SJSA1 (cell line): ENCODE measurements at regions not wholly inside any gene's neighbourhood (a gene's known extent, or its start where the extent isn't known, plus 50 kb on each side); places are given as distances from the start of the nearest gene placed in this dataset.
"Not testable (repeated sequence)": the region's sequence is repeated elsewhere in the genome, so short reads cannot be mapped to it uniquely, and the experiment has no call there.

ENCODE experiments used
- DNase-seq, 2 experiments: peaks; one replicate each; pipeline ENCODE4 v3.0.0-alpha.2; 2015 to 2020; ENCODE audit warnings: low spot score in 2 of 2, low read depth in 1 of 2
- H3K27ac ChIP-seq: fragments of 250-450 bp; sonication (Bioruptor Pico); 2 replicates; pipeline ENCODE4 v1.5.1; 2020; ENCODE audit warnings: mild to moderate bottlenecking, moderate library complexity
- H3K27me3 ChIP-seq: fragments of 250-450 bp; sonication (Bioruptor Pico); replicated peaks from 2 replicates; pipeline ENCODE4 v1.5.1; 2020; ENCODE audit warnings: mild to moderate bottlenecking, moderate library complexity
- H3K36me3 ChIP-seq: fragments of 250-450 bp; sonication (Bioruptor Pico); 2 replicates; pipeline ENCODE4 v1.5.1; 2020; ENCODE audit warnings: mild to moderate bottlenecking
- H3K4me1 ChIP-seq: fragments of 250-450 bp; sonication (Bioruptor Pico); replicated peaks from 2 replicates; pipeline ENCODE4 v1.6.1; 2021; ENCODE audit warnings: mild to moderate bottlenecking
- H3K4me3 ChIP-seq: fragments of 250-450 bp; sonication (Bioruptor Pico); 2 replicates; pipeline ENCODE4 v1.5.1; 2020; ENCODE audit warnings: mild to moderate bottlenecking
- H3K9me3 ChIP-seq: fragments of 250-450 bp; sonication (Bioruptor Pico); replicated peaks from 2 replicates; pipeline ENCODE4 v1.5.1; 2020; ENCODE audit warnings: mild to moderate bottlenecking

DNA sequence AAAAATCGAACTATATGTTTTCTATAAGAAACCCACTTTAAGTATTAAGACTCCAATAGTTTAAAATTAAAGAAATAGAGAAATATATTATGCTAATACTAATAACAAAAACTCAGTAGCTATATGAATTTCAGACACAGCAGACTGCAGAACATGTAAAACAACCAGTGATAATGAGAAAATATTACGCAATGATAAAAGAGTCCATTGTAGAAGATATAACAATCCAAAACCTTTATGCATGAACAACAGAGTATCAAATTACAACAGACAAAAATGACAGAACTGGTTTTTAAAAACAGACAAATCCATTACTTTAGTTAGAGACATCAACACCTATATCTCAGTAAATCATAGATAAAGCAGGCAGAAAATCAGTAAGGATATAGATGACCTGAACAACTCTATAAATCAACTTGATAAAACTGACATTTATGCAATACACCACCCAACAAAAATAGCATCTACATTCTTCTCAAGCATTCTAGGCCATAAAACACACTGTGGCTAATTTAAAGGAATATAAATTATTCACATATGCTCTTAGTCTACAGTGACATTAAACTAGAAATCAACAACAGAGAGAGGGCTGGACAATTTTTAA, 669.5 kb upstream of the GHITM start:
- H3K36me3 ChIP-seq = no peaks in the 10 kb centered on the region
- no peaks in the 10 kb centered on the region for H3K9me3 ChIP-seq
- no peak overlapping the region for H3K27ac ChIP-seq
- no peak for DNase-seq
- H3K27me3 ChIP-seq = no peaks in the 10 kb centered on the region
- H3K4me3 ChIP-seq = no peak overlapping the region
- no peaks in the 10 kb centered on the region for H3K4me1 ChIP-seq

DNA sequence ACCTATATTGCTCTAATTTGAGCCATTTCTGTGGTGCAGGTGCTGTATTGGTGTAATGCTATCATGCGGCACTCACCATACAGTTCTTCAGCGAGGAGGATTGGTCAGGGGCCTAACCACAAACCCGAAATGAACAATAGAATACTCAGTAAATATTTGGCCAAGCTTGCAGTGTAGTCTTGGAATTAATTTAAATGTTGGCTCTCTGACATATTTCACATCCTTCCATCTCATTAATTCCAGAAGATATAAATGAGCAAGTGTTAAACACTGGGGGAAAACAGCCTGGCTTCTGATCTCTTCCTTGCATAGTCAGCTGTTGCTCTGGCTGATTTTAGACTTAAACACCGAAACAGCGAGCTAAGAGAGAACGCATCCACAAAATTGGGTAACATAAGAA, 663.1 kb upstream of the GHITM start:
- DNase-seq = no peak
- Histone ChIP-seq H3K9me3 (no peaks in the 10 kb centered on the region), H3K27ac (no peak overlapping the region), H3K36me3 (no peaks in the 10 kb centered on the region), H3K27me3 (no peaks in the 10 kb centered on the region), H3K4me1 (no peaks in the 10 kb centered on the region), H3K4me3 (no peak overlapping the region)

DNA sequence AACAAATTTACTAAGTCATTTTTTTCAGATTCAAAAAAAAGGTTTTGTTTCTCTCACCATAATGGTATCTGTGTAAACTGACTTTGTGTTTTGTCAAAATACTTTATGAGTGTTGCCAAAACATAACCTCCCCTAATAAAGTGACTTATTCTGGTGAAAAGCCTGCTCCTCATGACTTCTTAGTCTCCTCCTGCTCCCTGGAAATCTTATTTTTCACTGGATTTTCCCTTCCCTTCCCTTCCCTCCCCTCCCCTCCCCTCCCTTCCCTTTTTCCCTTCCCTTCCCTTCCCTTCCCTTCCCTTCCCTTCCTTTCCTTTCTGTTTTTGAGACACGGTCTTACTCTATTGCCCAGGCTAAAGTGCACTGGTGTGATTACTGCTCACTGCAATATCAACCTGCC, 650.1 kb upstream of the GHITM start:
- H3K4me3 ChIP-seq = no peak overlapping the region
- H3K4me1 ChIP-seq = no peaks in the 10 kb centered on the region
- no peaks in the 10 kb centered on the region for H3K36me3 ChIP-seq
- no peak overlapping the region for H3K27ac ChIP-seq
- H3K27me3 ChIP-seq = no peaks in the 10 kb centered on the region
- no peak for DNase-seq
- H3K9me3 ChIP-seq = no peaks in the 10 kb centered on the region

DNA sequence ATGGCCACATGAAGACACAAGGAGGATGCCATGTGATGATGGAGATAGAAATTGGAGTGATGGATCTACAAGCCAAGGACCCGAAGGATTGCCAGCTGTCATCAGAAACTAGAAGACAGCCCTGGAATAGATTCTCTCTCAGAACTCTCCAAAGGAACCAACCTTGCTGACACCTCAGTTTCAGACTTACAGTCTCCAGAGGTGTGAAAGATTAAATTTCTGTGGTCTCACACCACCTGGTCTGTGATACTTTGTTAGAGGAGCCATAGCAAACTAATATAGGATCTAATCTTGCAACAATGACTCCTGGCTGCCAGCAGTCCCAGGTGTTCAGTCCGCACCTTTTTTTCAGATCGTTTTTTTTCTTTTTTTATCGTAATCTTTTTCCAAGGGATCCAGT, 647.3 kb upstream of the GHITM start:
- no peak overlapping the region for H3K4me3 ChIP-seq
- H3K36me3 ChIP-seq = no peaks in the 10 kb centered on the region
- no peak for DNase-seq
- no peaks in the 10 kb centered on the region for H3K4me1 ChIP-seq
- H3K27ac ChIP-seq = no peak overlapping the region
- no peaks in the 10 kb centered on the region for H3K9me3 ChIP-seq
- H3K27me3 ChIP-seq = no peaks in the 10 kb centered on the region

DNA sequence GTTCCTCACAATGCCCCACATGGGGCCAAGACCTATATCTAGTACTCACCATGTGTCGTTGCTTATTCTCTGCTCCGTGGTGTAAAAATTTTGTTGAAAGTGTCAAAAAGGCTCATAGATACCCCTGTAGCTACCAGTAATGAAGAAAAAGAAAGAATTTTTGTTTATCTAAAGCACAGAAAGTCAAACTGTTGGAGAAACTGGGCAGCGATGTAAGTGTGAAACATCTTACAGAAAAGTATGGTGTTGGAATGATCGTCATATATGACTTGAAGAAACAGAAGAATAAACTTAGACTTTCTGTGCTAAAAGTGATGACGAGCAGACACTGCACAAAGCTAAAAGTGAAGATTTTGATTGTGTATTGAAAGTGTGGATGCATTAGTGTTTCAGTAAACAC, 626.6 kb upstream of the GHITM start:
- no peaks in the 10 kb centered on the region for H3K4me1 ChIP-seq
- no peaks in the 10 kb centered on the region for H3K36me3 ChIP-seq
- no peak for DNase-seq
- no peaks in the 10 kb centered on the region for H3K9me3 ChIP-seq
- H3K4me3 ChIP-seq = no peak overlapping the region
- no peak overlapping the region for H3K27ac ChIP-seq
- no peaks in the 10 kb centered on the region for H3K27me3 ChIP-seq

DNA sequence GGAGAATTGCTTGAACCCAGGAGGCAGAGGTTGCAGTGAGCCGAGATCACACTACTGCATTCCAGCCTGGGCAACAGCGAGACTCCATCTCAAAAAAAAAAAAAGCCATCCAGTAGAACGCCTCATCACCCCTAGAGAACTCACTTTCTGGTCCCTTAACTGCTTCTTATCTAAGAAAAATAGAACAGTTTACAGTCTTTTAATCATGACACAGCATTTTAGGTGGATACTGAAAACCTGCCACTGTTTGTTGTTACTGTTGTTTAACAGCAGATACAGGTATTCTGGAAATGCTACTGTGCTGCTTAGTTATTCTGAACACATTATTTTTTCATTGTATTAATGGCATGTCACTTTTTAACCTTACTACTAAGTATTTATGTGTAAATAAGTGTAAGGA, 624.3 kb upstream of the GHITM start:
- H3K4me3 ChIP-seq = no peak overlapping the region
- H3K4me1 ChIP-seq = no peaks in the 10 kb centered on the region
- no peak for DNase-seq
- no peak overlapping the region for H3K27ac ChIP-seq
- H3K27me3 ChIP-seq = no peaks in the 10 kb centered on the region
- H3K9me3 ChIP-seq = no peaks in the 10 kb centered on the region
- no peaks in the 10 kb centered on the region for H3K36me3 ChIP-seq

DNA sequence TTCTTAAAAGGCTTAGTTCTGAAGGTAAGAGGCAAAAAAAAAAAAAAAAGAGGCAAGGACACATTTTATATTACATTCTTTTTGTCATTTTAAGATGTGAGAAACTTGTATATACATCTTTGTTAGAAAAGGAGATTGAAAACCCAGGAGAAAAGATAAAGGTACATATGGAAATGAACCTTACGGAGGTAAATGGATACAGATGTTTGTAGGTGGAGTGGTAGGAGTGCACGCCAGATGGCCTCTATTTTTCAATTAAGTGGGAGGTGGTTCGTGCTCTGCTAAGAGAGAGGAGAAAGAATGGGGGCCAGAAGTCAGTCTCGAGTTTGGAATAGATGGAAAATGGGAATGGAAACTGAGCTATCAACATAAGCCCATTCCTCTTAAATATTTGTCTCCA, 622.5 kb upstream of the GHITM start:
- no peaks in the 10 kb centered on the region for H3K27me3 ChIP-seq
- H3K36me3 ChIP-seq = no peaks in the 10 kb centered on the region
- no peaks in the 10 kb centered on the region for H3K9me3 ChIP-seq
- H3K4me1 ChIP-seq = no peaks in the 10 kb centered on the region
- no peak overlapping the region for H3K4me3 ChIP-seq
- DNase-seq = no peak
- H3K27ac ChIP-seq = no peak overlapping the region

DNA sequence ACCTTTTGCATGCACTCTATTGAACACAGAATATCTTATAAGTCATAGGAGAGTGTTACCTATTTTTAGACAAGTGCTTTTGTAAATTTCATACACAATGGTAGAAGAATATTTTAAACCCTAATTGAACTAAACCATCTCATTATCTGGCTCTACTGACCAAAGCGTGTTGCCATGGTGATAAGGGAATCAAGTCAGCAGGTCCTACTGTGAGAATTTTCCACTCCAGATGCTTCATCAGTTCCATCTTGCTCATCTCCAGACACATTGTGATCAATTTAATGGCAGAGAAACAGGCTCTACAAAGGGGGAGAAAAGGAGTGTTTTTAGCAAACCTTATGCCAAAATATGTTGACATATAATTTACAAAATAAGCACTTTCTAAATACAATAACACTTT, 621.9 kb upstream of the GHITM start:
- Histone ChIP-seq H3K36me3 (no peaks in the 10 kb centered on the region), H3K4me1 (no peaks in the 10 kb centered on the region), H3K27ac (no peak overlapping the region), H3K9me3 (no peaks in the 10 kb centered on the region), H3K27me3 (no peaks in the 10 kb centered on the region), H3K4me3 (no peak overlapping the region)
- DNase-seq = no peak

DNA sequence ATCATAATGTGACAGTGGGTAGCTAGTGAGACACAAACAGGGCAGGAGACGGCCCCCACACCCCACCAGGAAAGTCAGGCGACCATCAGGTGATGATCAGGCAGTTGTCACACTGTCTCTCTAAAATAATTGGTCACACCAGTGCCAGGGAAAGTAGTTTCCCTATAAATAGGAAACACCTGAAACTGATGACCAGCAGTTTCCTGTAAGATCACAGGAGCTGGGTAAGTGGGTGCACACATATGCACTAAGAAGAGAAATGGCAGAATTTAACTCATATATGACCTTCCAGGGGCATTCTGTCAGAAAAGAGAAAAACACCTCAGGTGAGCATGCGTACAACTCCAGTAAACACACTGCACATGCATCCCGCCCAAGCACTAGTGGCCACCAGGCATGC, 620.5 kb upstream of the GHITM start:
- H3K9me3 ChIP-seq = no peaks in the 10 kb centered on the region
- no peak overlapping the region for H3K27ac ChIP-seq
- H3K27me3 ChIP-seq = no peaks in the 10 kb centered on the region
- no peak overlapping the region for H3K4me3 ChIP-seq
- no peaks in the 10 kb centered on the region for H3K36me3 ChIP-seq
- no peak for DNase-seq
- no peaks in the 10 kb centered on the region for H3K4me1 ChIP-seq

DNA sequence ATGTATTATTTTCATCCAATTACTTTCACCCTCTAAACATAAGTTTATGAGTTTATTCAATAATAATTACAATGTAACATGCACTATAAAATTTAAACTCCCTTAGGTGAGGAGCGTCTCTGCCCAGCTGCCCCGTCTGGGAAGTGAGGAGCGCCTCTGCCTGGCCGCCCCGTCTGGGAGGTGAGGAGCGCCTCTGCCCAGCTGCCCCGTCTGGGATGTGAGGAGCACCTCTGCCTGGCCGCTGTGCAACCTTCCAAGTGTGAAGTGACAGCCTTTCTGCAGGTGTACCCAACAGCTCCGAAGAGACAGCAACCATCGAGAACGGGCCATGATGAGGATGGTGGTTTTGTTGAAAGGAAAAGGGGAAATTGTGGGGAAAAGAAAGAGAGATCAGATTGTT, 618.9 kb upstream of the GHITM start:
- H3K36me3 ChIP-seq, H3K9me3 ChIP-seq, DNase-seq, H3K4me3 ChIP-seq, H3K27ac ChIP-seq, H3K4me1 ChIP-seq, H3K27me3 ChIP-seq: not testable (repeated sequence)

DNA sequence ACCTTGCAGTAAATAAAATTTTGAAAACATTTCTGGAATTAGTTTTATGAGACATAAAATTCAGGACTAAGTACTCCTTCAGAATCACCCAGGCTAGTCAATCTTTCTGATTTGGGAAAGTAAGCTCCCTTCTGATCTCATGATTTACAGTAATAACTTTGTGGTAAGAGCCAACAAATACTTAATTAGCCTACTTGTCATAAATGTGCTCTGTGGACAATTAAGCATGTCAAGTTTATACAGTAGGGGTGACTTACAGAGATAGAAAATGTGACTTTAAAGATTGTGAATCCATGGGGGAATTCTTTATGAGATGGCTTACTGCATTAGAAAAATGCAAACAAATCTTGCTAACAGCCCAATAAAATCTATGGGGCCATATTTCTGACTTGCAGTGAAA, 616.9 kb upstream of the GHITM start:
- no peak overlapping the region for H3K4me3 ChIP-seq
- no peak for DNase-seq
- H3K4me1 ChIP-seq = no peaks in the 10 kb centered on the region
- H3K27me3 ChIP-seq = no peaks in the 10 kb centered on the region
- H3K36me3 ChIP-seq = no peaks in the 10 kb centered on the region
- no peak overlapping the region for H3K27ac ChIP-seq
- H3K9me3 ChIP-seq = 0 out of 2 replicates have a peak, but pooled peaks cover 4% of the 10 kb centered on the region

DNA sequence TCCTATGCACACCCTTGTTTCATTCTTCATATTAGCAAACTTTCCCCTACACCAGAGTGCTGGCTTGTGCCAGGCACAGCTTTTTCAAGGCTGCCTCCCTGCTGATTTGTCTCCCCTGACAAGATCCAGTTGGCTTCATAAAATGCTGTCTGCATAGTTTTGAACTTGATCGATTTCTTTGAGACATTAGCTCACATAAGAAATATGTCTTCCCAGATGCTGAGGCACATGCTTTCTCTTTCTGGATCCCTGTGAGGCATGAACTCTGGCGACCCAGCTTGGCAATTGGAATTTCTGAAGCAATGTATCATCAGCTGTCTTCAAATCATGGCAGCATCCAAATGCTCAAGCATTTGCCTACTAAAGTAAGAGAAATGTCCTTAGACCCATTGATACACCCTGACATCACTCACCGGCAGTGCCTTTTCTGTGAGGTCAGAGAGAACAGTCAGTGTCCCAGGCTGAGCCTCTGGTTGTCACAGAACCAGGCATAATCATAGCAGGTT, 616.4 kb upstream of the GHITM start:
- Histone ChIP-seq H3K4me1 (no peaks in the 10 kb centered on the region), H3K4me3 (no peak overlapping the region), H3K27me3 (no peaks in the 10 kb centered on the region), H3K36me3 (no peaks in the 10 kb centered on the region), H3K27ac (no peak overlapping the region), H3K9me3 (0 out of 2 replicates have a peak, but pooled peaks cover 4% of the 10 kb centered on the region)
- DNase-seq = no peak

DNA sequence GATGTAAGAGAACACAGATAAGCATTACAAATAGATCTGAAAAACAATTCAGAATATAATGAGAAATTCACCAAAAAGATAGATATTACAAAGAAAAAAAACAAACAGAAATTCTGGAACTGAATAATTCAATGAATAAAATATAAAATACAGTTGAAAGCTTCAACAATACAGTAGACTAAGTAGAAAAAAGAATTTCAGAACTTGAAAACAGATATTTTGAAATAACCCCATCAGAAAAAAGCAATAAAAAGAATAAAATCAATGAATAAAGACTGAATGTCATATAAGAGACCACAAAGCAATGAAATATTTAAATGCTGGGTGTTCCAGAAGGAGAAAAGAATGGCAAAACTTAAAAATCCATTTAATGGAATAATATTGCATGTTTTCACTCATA, 611.4 kb upstream of the GHITM start:
- Histone ChIP-seq H3K36me3 (no peaks in the 10 kb centered on the region), H3K27ac (no peak overlapping the region), H3K9me3 (0 out of 2 replicates have a peak, but pooled peaks cover 7% of the 10 kb centered on the region), H3K4me1 (no peaks in the 10 kb centered on the region), H3K4me3 (no peak overlapping the region), H3K27me3 (no peaks in the 10 kb centered on the region)
- no peak for DNase-seq

DNA sequence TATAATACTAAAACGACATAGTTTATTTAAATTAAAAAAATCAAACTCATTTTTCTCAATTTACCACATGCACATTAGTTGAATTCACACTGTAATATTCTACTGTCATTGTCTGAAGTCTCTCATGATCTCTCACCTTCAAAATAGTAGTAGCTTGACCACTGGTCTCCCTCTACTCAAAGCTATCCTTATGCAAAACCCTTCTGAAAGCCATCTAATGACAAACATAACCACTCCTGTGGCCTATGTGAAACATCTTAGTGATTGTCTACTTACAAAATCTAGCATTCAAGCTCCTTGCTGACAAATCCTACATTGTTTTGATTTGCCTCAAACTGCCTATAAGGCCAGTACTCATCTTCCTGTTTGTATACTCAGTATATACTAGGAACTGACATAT, 606.0 kb upstream of the GHITM start:
- no peaks in the 10 kb centered on the region for H3K36me3 ChIP-seq
- no peaks in the 10 kb centered on the region for H3K27me3 ChIP-seq
- H3K4me3 ChIP-seq = no peak overlapping the region

DNA sequence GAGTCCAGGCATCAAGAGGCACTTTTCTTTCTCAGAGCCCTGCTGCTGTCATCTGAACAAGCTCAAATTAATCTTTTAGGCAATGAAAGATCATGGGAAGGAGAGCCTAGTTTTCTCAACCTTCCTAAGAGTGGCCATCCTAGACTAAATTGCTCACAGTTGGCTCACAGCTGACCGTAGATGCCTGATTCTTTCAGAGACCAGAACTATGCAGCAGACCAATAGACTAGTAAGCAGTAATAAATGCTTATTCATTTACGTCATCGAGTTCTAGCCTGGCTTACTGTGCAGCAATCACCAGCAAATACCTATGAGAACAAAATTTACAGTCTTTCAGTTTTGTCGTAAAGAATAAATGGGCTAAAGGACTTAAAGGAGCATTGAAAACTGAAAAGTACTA, 602.9 kb upstream of the GHITM start:
- Histone ChIP-seq H3K27ac (no peak overlapping the region), H3K4me3 (no peak overlapping the region), H3K9me3 (no peaks in the 10 kb centered on the region; the same call in 1 of the 2 replicates), H3K27me3 (no peaks in the 10 kb centered on the region), H3K36me3 (no peaks in the 10 kb centered on the region), H3K4me1 (no peaks in the 10 kb centered on the region)
- no peak for DNase-seq

More for the DNA sequence above, 606.0 kb upstream of the GHITM start:
- H3K9me3 ChIP-seq = peaks cover 3% of the 10 kb centered on the region; the same call in 1 of the 2 replicates
- no peak for DNase-seq
- no peaks in the 10 kb centered on the region for H3K4me1 ChIP-seq
- no peak overlapping the region for H3K27ac ChIP-seq
